A549 (cell line): ENCODE measurements at regions not wholly inside any gene's neighbourhood (a gene's known extent, or its start where the extent isn't known, plus 50 kb on each side); places are given as distances from the start of the nearest gene placed in this dataset.

ENCODE experiments used
- ATAC-seq, 2 experiments: fragments of 200-7000 bp in 1 of 2; fragments of >200 bp in 1 of 2; cut with Nextera tagmentation in 1 of 2; cut with Tn5 transposase in 1 of 2; 3 replicates each; pipeline versions ENCODE4 v1.8.0 to v1.9.1; 2018 to 2020; ENCODE audit warnings: mild to moderate bottlenecking in 1 of 2, moderate library complexity in 1 of 2
- CTCF ChIA-PET: fragments of 300-600 bp; sonication (Branson Sonifier 250); formaldehyde crosslinking; extraction: SDS; loops from one replicate; lab custom pipeline; 2021; ENCODE audit warnings: antibody characterized with exemption, inconsistent platforms; lab: Yijun Ruan, JAX
- POLR2A ChIA-PET: fragments of 350-600 bp; formaldehyde crosslinking; extraction: SDS; loops from one replicate; lab custom pipeline; 2021; ENCODE audit warnings: antibody characterized with exemption, inconsistent platforms; lab: Yijun Ruan, JAX
- DNase-seq, 2 experiments: peaks; one replicate each; pipeline versions ENCODE4 v3.0.0 to v3.0.0-alpha.2; 2011 to 2016; ENCODE audit warnings: low read depth in 1 of 2, low spot score in 1 of 2
- FAIRE-seq: peaks from 2 replicates; lab custom pipeline; 2011; peaks lifted over from hg19 to GRCh38; lab: Jason Lieb, UNC
- H3K27ac ChIP-seq, 2 experiments: fragments of >200 bp; sonication (Bioruptor Twin); formaldehyde crosslinking; 3 replicates each; pipeline ENCODE4 v1.5.1; 2016 to 2017
- H3K4me1 ChIP-seq: fragments of >200 bp; sonication (Bioruptor Twin); formaldehyde crosslinking; 3 replicates; pipeline ENCODE4 v1.6.1; 2016
- H3K4me2 ChIP-seq: fragments of >200 bp; sonication (Bioruptor Twin); formaldehyde crosslinking; 3 replicates; pipeline ENCODE4 v1.6.1; 2016
- H3K4me3 ChIP-seq: fragments of >200 bp; sonication (Bioruptor Twin); formaldehyde crosslinking; 3 replicates; pipeline ENCODE4 v1.5.1; 2016
- H3K9me3 ChIP-seq: fragments of >200 bp; sonication (Bioruptor Twin); formaldehyde crosslinking; 3 replicates; pipeline ENCODE4 v1.6.1; 2016
- BHLHE40 ChIP-seq: IDR thresholded peaks from 2 replicates; pipeline ENCODE4 v1.6.1; 2012; ENCODE audit warnings: low read depth, low read length, inconsistent platforms
- E2F6 ChIP-seq: IDR thresholded peaks from 2 replicates; pipeline ENCODE4 v1.6.1; 2012; ENCODE audit warnings: low read depth, borderline replicate concordance
- EP300 ChIP-seq, 2 experiments: fragments of >200 bp; sonication (Bioruptor Twin); formaldehyde crosslinking; IDR thresholded peaks; 2 replicates in 1 of 2; 3 replicates in 1 of 2; pipeline ENCODE4 v1.6.1; 2016 to 2017
- FOSB ChIP-seq: fragments of 250-450 bp; sonication (Bioruptor Pico); IDR thresholded peaks from 2 replicates; pipeline ENCODE4 v1.5.0; 2020; ENCODE audit warnings: mild to moderate bottlenecking, moderate library complexity
- FOSL2 ChIP-seq, 2 experiments: fragments of 450-650 bp in 1 of 2; fragments of >200 bp in 1 of 2; sonication (Bioruptor Twin) in 1 of 2; formaldehyde crosslinking; IDR thresholded peaks; 2 replicates each; pipeline versions ENCODE4 v1.5.0 to v1.6.1; 2016 to 2020; ENCODE audit warnings: mild to moderate bottlenecking in 1 of 2, moderate library complexity in 1 of 2
- HOXA7 ChIP-seq: fragments of 250-450 bp; sonication (Bioruptor Pico); IDR thresholded peaks from 2 replicates; pipeline ENCODE4 v1.5.0; 2020; ENCODE audit warnings: mild to moderate bottlenecking, moderate library complexity
- HOXB13 ChIP-seq: fragments of 250-450 bp; sonication (Bioruptor Pico); IDR thresholded peaks from 2 replicates; pipeline ENCODE4 v1.5.0; 2020; ENCODE audit warnings: low read depth, mild to moderate bottlenecking, moderate library complexity
- KDM1A ChIP-seq: fragments of 200-600 bp; sonication (generic); IDR thresholded peaks from 2 replicates; pipeline ENCODE4 v1.6.1; 2016; ENCODE audit warnings: low read depth, mild to moderate bottlenecking
- MAFK ChIP-seq: fragments of 450-650 bp; IDR thresholded peaks from 2 replicates; pipeline ENCODE4 v1.6.1; 2014; ENCODE audit not compliant: partially characterized antibody
- NFE2L2 ChIP-seq: fragments of 150-350 bp; conservative IDR thresholded peaks from 2 replicates; pipeline ENCODE4 v1.6.1; 2014; ENCODE audit warnings: low read length
- NR3C1 ChIP-seq: fragments of >200 bp; sonication (Bioruptor Twin); formaldehyde crosslinking; IDR thresholded peaks from 3 replicates; pipeline ENCODE4 v1.6.1; 2017
- RAD21 ChIP-seq, 2 experiments: fragments of >200 bp in 1 of 2; sonication (Bioruptor Twin) in 1 of 2; formaldehyde crosslinking in 1 of 2; IDR thresholded peaks in 1 of 2; conservative IDR thresholded peaks in 1 of 2; 2 replicates in 1 of 2; 3 replicates in 1 of 2; pipeline ENCODE4 v1.6.1; 2012 to 2018; ENCODE audit warnings: inconsistent platforms in 1 of 2
- RARB ChIP-seq: fragments of 250-450 bp; sonication (Bioruptor Pico); IDR thresholded peaks from 2 replicates; pipeline ENCODE4 v1.8.0; 2021; ENCODE audit warnings: mild to moderate bottlenecking, moderate library complexity
- RCOR1 ChIP-seq: fragments of 150-350 bp; IDR thresholded peaks from 2 replicates; pipeline ENCODE4 v1.6.1; 2014; ENCODE audit warnings: antibody characterized with exemption, low read length, low read depth
- RNF2 ChIP-seq: fragments of 200-600 bp; sonication (generic); IDR thresholded peaks from 2 replicates; pipeline ENCODE4 v1.6.1; 2016; ENCODE audit warnings: low read depth, mild to moderate bottlenecking, antibody characterized with exemption, moderate library complexity, borderline replicate concordance
- TFCP2L1 ChIP-seq: fragments of 250-450 bp; sonication (Bioruptor Pico); IDR thresholded peaks from 2 replicates; pipeline ENCODE4 v1.5.0; 2021; ENCODE audit warnings: mild to moderate bottlenecking
- TP53 ChIP-seq: fragments of 250-450 bp; sonication (Bioruptor Pico); IDR thresholded peaks from 2 replicates; pipeline ENCODE4 v1.5.0; 2021; ENCODE audit warnings: mild to moderate bottlenecking, moderate library complexity
- ZFP36 ChIP-seq: fragments of 450-650 bp; IDR thresholded peaks from 2 replicates; pipeline ENCODE4 v1.6.1; 2014; ENCODE audit warnings: borderline replicate concordance; ENCODE audit not compliant: partially characterized antibody
- WGBS: methylation state at CpG from one replicate; pipeline ENCODE4 v1.1.6; 2017; ENCODE audit errors: missing lambda C conversion rate; 5-methylcytosine and 5-hydroxymethylcytosine counted together
- TF ChIP-seq, protein P1 (sequence below): fragments of 150-350 bp; IDR thresholded peaks from 2 replicates; pipeline ENCODE4 v1.6.1; 2014; ENCODE audit warnings: low read depth, mild to moderate bottlenecking, low read length

DNA sequence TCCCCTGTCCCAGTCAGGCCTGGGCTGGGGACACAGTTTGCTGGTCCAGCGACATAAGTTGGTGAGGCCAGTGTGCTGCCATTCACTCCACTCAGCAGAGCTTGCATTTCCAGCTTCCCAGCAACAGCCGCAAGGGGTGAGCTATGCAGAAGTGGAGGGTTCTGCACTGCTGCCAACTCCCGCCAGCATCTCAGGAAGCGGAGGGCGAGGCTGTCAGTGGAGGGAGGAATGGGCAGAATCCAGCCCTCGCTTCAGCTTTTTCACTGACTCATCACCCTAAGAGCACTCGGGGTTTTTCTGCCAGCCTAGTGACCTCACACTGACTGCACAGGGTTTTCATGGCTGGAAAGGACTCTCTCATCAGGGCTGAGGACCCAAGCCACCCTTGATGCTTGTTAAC is 625.1 kb upstream of the MKI67 start (continued):
- TF ChIP-seq E2F6 (no peak), ZFP36 (no peak)
- TF ChIP-seq, all 56 proteins: peak for 0

DNA sequence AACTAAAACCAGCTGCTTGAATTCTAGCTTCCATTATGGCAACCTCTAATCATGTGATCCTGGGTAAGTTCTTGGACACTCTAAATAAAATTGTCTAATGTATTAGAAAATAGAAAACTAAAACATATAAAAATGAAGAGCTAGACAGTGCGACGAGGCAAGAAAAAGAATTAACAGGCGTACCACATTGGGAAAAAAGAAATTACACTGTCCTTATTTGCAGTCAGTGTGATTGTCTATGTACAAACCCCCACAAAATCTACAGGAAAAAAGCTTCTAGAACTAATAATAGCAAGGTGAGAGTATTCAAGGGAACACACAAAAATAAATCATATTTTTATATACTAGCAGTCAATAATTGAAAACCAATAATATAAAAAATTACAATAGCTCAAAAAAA is 625.6 kb upstream of the MKI67 start:
- Histone ChIP-seq H3K27ac (no peak overlapping the region), H3K4me1 (no peaks in the 10 kb centered on the region), H3K4me2 (no peak overlapping the region), H3K4me3 (no peak overlapping the region), H3K9me3 (no peaks in the 10 kb centered on the region)
- TF ChIP-seq NR3C1 (no peak), RCOR1 (no peak), NFE2L2 (no peak), HOXB13 (CRISPR knock-in tag) (no peak)
- ChIA-PET POLR2A (no interaction called here), CTCF (no interaction called here)
- FAIRE-seq (no peak), ATAC-seq (no peak), DNase-seq (no peak)
- 35% methylated on average over 3 of the region's 3 CpGs for WGBS

GRCh38 chr10:128759174-128759573 is 633.0 kb upstream of the MKI67 start:
- ATAC-seq (no peak), DNase-seq (no peak), FAIRE-seq (no peak)
- H3K4me2 ChIP-seq: no peak overlapping the region
- 52% methylated on average over 8 of the region's 8 CpGs for WGBS
- H3K4me1 ChIP-seq: no peaks in the 10 kb centered on the region
- no peak overlapping the region for H3K4me3 ChIP-seq
- TF ChIP-seq RNF2: no peak
- TF ChIP-seq FOSB (CRISPR knock-in tag): no peak
- no peak for TF ChIP-seq TFCP2L1 (CRISPR knock-in tag)
- TF ChIP-seq BHLHE40: no peak
- no peak for TF ChIP-seq EP300 (IDR thresholded peaks at IDR 0.05)
- TF ChIP-seq KDM1A: no peak
- no peaks in the 10 kb centered on the region for H3K9me3 ChIP-seq
- ChIA-PET CTCF (no interaction called here), POLR2A (no interaction called here)
- no peak overlapping the region for H3K27ac ChIP-seq

GRCh38 chr10:128763588-128763987 is 637.4 kb upstream of the MKI67 start:
- TF ChIP-seq, protein P1, sequence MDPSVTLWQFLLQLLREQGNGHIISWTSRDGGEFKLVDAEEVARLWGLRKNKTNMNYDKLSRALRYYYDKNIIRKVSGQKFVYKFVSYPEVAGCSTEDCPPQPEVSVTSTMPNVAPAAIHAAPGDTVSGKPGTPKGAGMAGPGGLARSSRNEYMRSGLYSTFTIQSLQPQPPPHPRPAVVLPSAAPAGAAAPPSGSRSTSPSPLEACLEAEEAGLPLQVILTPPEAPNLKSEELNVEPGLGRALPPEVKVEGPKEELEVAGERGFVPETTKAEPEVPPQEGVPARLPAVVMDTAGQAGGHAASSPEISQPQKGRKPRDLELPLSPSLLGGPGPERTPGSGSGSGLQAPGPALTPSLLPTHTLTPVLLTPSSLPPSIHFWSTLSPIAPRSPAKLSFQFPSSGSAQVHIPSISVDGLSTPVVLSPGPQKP: no peak
- TF ChIP-seq E2F6 (no peak), RNF2 (no peak), MAFK (no peak), RARB (CRISPR knock-in tag) (no peak), FOSL2 (IDR thresholded peaks at IDR 0.05) (no peak), FOSL2 (CRISPR knock-in tag; IDR thresholded peaks at IDR 0.05) (no peak), NFE2L2 (no peak), HOXA7 (CRISPR knock-in tag) (no peak), TP53 (CRISPR knock-in tag) (no peak), RAD21 (conservative IDR thresholded peaks at IDR 0.05 in 1 of 2, IDR thresholded peaks at IDR 0.05 in 1 of 2) (no peak)
- Histone ChIP-seq H3K4me3 (no peak overlapping the region), H3K9me3 (no peaks in the 10 kb centered on the region), H3K27ac (no peak overlapping the region), H3K4me2 (no peak overlapping the region), H3K4me1 (no peaks in the 10 kb centered on the region)
- DNase-seq (no peak), FAIRE-seq (no peak), ATAC-seq (no peak)
- 3% methylated on average over 4 of the region's 4 CpGs for WGBS
- POLR2A ChIA-PET: no interaction called here
- CTCF ChIA-PET: no interaction called here
